Type B pancreatic cell (in vitro differentiated cells): ENCODE measurements at regions not wholly inside any gene's neighbourhood (a gene's known extent, or its start where the extent isn't known, plus 50 kb on each side); places are given as distances from the start of the nearest gene placed in this dataset.

ENCODE experiments used
- DNase-seq: peaks from one replicate; pipeline ENCODE4 v3.0.0; 2021; ENCODE audit warnings: mixed read lengths; ENCODE audit not compliant: unreplicated experiment; ENCODE audit errors: extremely low spot score
- H3K27ac Mint-ChIP-seq: 2 replicates; pipeline ENCODE4 v1.8.0; 2021; ENCODE audit warnings: mild to moderate bottlenecking, mixed read lengths
- H3K27me3 Mint-ChIP-seq: 2 replicates; pipeline ENCODE4 v1.8.0; 2021; ENCODE audit warnings: mixed read lengths
- H3K36me3 Mint-ChIP-seq: 2 replicates; pipeline ENCODE4 v1.8.0; 2021; ENCODE audit warnings: mixed read lengths
- H3K4me1 Mint-ChIP-seq: one replicate; pipeline ENCODE4 v1.8.0; 2021; ENCODE audit warnings: mixed read lengths; ENCODE audit not compliant: unreplicated experiment
- H3K4me3 Mint-ChIP-seq: 2 replicates; pipeline ENCODE4 v1.8.0; 2021; ENCODE audit warnings: mild to moderate bottlenecking, mixed read lengths
- H3K9me3 Mint-ChIP-seq: 2 replicates; pipeline ENCODE4 v1.8.0; 2021; ENCODE audit warnings: mixed read lengths
- CTCF ChIP-seq: fragments of 200-600 bp; sonication (generic); conservative IDR thresholded peaks from 2 replicates; pipeline ENCODE4 v1.5.0; 2021; ENCODE audit warnings: antibody characterized with exemption, mild to moderate bottlenecking

GRCh38 chr16:79297805-79298204 is 302.7 kb downstream of the MAF start:
- no peaks in the 10 kb centered on the region for H3K9me3 Mint-ChIP-seq
- H3K36me3 Mint-ChIP-seq = no peaks in the 10 kb centered on the region
- peaks cover 29% of the 10 kb centered on the region for H3K4me1 Mint-ChIP-seq
- H3K27ac Mint-ChIP-seq = no peak overlapping the region
- DNase-seq = no peak
- no peak for TF ChIP-seq CTCF
- H3K4me3 Mint-ChIP-seq = no peak overlapping the region
- H3K27me3 Mint-ChIP-seq = peaks cover 12% of the 10 kb centered on the region

- Mint-ChIP-seq H3K27me3 (peaks cover 9% of the 10 kb centered on the region), H3K4me3 (no peak overlapping the region), H3K27ac (no peak overlapping the region), H3K36me3 (no peaks in the 10 kb centered on the region), H3K9me3 (no peaks in the 10 kb centered on the region), H3K4me1 (peaks cover 25% of the 10 kb centered on the region)
- DNase-seq = no peak
- no peak for TF ChIP-seq CTCF
These were observed 303.2 kb downstream of the MAF start for GRCh38 chr16:79297296-79297695.

- Mint-ChIP-seq H3K27ac (no peak overlapping the region), H3K9me3 (no peaks in the 10 kb centered on the region), H3K4me3 (no peak overlapping the region), H3K36me3 (no peaks in the 10 kb centered on the region), H3K27me3 (peaks cover 9% of the 10 kb centered on the region), H3K4me1 (peaks cover 24% of the 10 kb centered on the region)
- TF ChIP-seq CTCF = no peak
- DNase-seq = no peak
These were observed 304.0 kb downstream of the MAF start for GRCh38 chr16:79296491-79296890.

DNA sequence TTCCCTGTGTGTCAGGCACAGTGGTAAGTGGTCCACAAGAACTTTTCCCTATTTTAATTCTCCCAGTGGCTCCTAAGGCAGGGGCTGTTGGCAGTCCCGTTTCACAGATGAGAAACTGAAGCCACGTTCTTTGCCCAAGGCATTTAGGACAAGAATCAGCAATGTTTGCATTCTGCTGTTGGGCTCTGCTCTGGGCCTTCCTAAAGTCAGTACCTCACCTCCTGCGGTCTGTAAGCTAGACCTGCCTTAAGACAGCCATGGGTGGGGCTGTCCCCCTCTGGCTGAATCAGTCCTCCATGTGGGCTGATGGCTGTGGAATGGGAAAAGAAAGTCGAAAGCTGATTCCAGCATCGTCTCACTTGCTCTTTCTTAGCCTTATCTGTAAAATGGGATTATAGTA is 304.8 kb downstream of the MAF start:
- no peaks in the 10 kb centered on the region for H3K36me3 Mint-ChIP-seq
- DNase-seq = no peak
- no peak overlapping the region for H3K4me3 Mint-ChIP-seq
- peaks cover 24% of the 10 kb centered on the region for H3K4me1 Mint-ChIP-seq
- H3K9me3 Mint-ChIP-seq = no peaks in the 10 kb centered on the region
- H3K27ac Mint-ChIP-seq = no peak overlapping the region
- TF ChIP-seq CTCF = no peak
- H3K27me3 Mint-ChIP-seq = peaks cover 9% of the 10 kb centered on the region

GRCh38 chr16:79295162-79295561 is 305.4 kb downstream of the MAF start:
- Mint-ChIP-seq H3K9me3 (no peaks in the 10 kb centered on the region), H3K36me3 (no peaks in the 10 kb centered on the region), H3K4me1 (peaks cover 24% of the 10 kb centered on the region), H3K27me3 (peaks cover 9% of the 10 kb centered on the region), H3K4me3 (no peak overlapping the region), H3K27ac (no peak overlapping the region)
- TF ChIP-seq CTCF = no peak
- DNase-seq = no peak

GRCh38 chr16:79294568-79294967 is 306.0 kb downstream of the MAF start:
- no peak overlapping the region for H3K4me3 Mint-ChIP-seq
- DNase-seq = no peak
- H3K36me3 Mint-ChIP-seq = no peaks in the 10 kb centered on the region
- no peak overlapping the region for H3K27ac Mint-ChIP-seq
- H3K9me3 Mint-ChIP-seq = no peaks in the 10 kb centered on the region
- TF ChIP-seq CTCF = no peak
- H3K27me3 Mint-ChIP-seq = peaks cover 9% of the 10 kb centered on the region
- H3K4me1 Mint-ChIP-seq = peaks cover 21% of the 10 kb centered on the region
